Fibroblast of skin of left quadriceps (primary cell): ENCODE measurements at regions not wholly inside any gene's neighbourhood (a gene's known extent, or its start where the extent isn't known, plus 50 kb on each side); places are given as distances from the start of the nearest gene placed in this dataset.
"Not testable (repeated sequence)": the region's sequence is repeated elsewhere in the genome, so short reads cannot be mapped to it uniquely, and the experiment has no call there.

Experiments used
- DNase-seq, 2 experiments: peaks; one replicate each; pipeline ENCODE4 v3.0.0-alpha.2; 2013; ENCODE audit warnings: low read depth in 2 of 2

- DNase-seq = no peak
These were observed 53.5 kb downstream of the FSCB start for GRCh38 chr14:44453433-44454171.

- DNase-seq = not testable (repeated sequence)
These were observed 56.9 kb downstream of the FSCB start for GRCh38 chr14:44450232-44450631.

DNA sequence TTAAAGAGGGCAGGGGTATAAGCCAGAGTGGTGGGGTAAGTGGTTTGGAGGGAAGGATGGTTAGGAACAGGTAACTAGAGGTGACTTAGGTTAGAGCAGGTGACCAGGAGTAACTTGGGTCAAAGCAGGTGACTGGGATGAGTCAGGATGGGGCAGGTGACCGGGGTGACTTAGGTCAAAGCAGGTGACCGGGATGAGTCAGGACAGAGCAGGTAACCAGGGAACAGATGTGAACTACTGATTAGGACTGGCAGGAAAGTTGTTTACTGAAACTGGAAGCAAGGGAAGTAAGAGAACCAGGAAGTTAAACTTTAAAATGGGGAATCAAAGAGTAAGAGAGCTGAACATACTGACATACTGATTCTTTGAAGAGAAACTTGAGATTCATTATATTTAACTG, 57.4 kb downstream of the FSCB start:
- DNase-seq = no peak

DNA sequence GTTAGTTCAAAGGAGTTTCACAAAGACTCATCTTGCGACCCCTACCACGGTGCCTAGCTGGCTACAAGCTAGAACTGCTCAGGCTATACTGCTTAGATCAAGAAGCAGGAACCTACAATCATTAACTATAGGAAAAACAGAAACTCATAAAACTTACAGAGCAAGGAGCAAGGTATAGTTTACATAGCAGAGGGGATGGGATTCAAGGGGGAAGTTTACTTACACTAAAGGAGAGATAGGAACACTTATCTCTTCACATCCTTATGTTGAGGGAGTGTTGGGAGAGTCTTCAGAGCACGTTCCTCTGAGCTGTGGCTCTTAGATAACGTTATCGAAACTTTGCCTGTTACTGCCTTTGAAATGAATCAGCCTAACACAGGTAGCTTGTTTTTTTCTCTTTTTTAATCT, 58.1 kb downstream of the FSCB start:
- no peak for DNase-seq

DNA sequence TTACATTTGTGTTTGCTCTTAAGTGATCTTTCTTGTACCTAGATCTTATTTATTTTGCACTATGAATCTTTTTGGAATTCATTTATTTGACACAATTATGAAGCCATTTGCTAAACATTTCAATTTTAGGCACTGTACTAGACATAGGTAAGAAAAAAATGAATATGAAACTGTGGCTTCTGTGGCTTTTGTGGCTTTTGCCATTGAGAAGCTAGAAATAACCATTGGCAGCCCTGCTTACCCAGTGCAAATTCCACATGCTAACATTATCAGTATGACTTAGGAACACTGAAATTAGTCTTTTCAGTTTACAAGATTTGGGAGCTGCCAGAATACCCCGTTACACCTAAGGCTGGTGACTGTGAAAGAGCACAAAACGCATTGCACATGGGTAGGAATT, 60.1 kb downstream of the FSCB start:
- no peak for DNase-seq

GRCh38 chr14:44444454-44444853, 62.6 kb downstream of the FSCB start:
- DNase-seq = no peak

DNA sequence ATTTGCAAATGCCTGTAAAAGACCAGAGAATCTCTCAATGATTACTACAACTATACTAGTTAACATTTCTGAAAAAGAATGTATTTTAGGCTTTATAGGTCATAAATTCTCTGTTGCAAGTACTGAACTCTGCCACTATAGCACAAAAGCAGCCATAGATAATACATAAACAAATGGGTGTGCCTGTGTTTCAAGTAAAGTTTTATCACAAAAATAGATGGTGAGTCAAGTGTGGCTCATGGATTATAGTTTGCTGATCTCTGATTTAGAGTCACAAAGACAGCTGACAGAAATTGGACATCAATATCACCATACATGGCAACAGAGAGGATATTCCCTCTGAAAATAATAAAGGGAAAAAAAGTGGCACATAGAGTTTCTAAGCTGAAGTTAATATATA, 68.1 kb downstream of the FSCB start:
- no peak for DNase-seq

DNA sequence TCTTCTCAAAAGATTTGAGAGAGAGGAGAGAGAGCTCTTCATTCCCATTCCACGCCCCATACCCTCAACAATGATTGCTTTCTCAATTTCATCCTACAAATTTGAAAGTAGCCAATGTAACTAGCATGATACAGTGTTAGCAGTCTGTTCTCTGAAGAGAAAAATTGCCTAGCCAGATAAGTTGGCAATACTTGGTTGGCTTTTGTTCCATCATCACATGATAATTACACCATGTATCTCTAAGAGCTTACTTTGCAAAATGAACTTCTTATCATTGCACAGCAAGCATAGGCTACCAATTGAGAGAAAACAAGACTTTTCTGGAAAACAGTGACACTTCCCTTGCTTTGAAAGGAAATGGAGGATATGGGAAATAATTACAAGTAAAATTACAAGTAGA, 68.9 kb downstream of the FSCB start:
- no peak for DNase-seq

DNA sequence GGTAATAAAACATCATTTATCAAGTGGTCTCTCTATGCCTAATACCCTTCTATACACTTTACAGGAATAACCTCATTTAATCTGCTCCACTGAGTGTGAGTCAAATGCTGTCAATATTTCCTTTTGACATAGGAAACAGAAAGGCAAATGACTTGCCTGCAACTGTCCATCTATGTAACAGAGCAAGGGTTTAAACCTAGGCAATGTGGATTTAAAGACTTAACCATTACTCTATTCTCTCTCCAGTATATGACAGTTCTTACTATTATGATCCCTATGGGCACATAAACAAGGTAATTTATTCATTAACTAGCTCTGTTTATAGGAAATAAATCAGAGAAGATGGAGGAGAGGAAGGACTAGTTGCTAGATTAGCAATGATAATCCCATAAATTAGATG, 70.6 kb downstream of the FSCB start:
- DNase-seq = no peak

DNA sequence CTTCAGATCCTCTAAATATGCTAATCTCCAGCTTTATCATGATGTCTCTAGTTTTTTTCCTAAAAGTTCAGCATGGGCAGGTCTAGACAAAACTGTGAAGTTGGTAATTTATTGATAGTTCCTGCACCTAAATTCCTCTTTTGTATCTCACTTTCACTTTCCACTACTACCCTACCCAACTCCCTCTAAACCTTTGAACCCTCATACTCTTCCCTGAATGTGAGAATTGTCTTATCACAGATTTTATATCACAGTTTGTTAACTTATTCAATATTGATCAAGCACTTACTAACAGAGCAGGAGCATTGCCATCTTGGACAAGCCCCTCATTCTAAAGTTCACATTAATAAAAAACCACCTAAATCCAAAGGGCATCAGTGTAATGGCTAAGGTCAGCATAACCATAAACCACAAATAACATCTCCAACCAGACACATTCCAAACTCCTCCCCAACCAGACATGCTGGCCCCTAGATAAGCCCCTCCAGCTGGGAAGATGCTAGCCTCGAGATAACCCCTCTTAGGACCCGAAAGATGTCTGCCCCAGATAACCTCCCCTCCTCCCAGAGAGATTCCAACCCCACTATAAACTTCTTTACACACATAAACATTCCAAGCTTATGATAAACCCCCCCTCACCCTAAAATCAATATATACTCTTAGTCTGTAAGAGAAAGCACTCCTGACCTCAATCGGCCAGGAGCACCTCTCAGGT, 78.7 kb downstream of the FSCB start:
- no peak for DNase-seq

GRCh38 chr14:44422699-44423098, 84.4 kb downstream of the FSCB start:
- no peak for DNase-seq

DNA sequence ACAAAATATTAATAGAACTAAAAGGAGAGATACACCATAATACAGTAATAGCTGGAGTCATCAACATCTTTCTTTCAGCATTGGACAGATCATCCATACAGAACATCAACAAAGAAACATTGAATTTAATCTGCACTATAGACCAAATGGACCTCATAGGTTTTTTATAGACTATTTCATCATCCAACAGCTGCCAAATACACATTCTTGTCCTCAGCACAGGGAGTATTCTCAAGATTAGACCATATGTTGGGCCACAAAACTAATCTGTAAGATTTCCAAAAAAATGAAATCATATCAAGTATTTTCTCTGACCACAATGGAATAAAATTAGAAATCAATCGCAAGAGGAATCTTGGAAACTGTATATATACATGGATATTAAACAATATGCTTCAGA, 86.9 kb downstream of the FSCB start:
- DNase-seq = no peak

DNA sequence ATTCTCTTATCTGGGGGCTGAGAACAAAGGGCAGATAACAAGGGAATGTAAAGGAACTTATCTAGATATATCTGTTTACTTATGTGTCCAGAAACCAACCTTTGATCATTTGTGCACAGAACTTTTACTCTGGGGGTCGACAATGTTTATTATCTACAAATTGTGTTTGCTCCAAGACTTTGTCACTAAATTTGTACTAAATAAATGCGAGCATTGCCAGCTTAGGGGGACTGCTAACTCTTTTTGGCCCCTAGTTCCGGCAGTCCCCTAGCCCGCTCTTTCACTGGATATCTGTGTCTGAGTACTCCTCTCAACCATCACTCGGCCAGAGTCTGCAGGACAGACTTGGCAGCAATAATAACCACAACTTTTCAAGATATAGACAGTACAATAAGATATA, 88.2 kb downstream of the FSCB start:
- no peak for DNase-seq

- no peak for DNase-seq
These were observed 89.3 kb downstream of the FSCB start for GRCh38 chr14:44417809-44418208.

- DNase-seq = no peak
These were observed 92.4 kb downstream of the FSCB start for GRCh38 chr14:44414646-44415045.

GRCh38 chr14:44412858-44413569, 94.1 kb downstream of the FSCB start:
- no peak for DNase-seq

DNA sequence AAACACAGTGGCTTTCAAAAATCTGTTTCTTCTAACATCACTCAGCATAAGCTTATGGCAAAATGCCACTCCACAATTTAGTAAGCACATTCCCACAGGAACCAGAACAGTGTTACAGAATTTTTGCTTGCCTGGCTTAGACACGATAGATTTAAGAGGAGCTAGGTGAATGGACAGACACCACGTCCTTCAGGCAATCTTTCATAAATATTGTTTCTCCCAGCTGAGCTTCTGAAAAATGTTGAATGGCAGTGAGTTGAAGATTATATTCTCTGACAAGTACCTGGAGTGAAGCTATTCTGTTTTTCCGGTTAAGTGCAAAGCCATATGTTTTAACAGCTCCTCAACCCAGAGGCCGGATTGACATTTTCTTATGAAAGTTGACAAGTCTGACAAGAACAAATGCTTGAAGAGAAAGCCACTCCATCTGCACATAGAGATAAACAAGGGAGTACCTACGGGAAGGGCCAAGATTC, 102.0 kb downstream of the FSCB start:
- DNase-seq = no peak

- DNase-seq = no peak
These were observed 102.5 kb downstream of the FSCB start for GRCh38 chr14:44404599-44404998.

DNA sequence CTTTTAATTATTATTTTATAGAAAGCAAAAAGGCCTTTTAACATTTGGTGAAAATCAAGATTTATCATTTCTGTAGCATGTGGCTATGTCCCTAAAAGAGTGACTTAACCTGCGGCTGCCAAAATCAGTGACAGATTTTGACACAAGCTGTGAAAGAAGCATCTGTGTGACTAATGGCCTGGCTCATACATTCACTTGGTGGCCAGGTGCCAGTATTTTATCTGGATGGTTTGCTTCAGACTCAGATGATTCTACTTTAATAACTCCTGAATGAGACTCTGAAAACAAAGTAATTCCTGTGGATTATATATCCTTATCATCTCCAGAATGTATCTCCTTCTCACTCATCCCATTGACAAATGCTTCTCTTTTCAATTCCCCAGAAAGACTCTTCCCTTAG, 103.0 kb downstream of the FSCB start:
- no peak for DNase-seq

- DNase-seq = no peak
These were observed 103.9 kb downstream of the FSCB start for GRCh38 chr14:44403193-44403592.

DNA sequence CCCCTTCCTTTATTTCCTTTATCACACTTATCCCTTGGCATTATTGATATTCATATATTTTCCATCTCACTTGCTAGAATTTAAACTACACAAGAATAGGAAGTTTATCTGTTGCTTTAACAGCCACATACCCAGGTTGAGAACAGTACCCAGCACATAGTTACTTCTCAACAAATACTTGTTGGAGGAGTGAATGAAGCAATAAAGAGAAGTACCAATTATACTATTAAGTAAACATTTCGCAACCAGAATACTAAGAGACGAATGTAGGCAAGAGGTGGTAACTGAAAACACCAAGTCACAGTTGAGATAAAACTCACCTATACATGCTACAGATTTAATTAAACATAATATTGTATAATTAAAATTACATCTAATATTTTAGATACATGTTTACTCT, 110.9 kb downstream of the FSCB start:
- no peak for DNase-seq

- DNase-seq = no peak
These were observed 114.1 kb downstream of the FSCB start for GRCh38 chr14:44392984-44393383.

GRCh38 chr14:44388306-44388705, 118.8 kb downstream of the FSCB start:
- no peak for DNase-seq
